Caco-2 (cell line): ENCODE measurements at regions not wholly inside any gene's neighbourhood (a gene's known extent, or its start where the extent isn't known, plus 50 kb on each side); places are given as distances from the start of the nearest gene placed in this dataset.

Experiments used
- BruUV-seq: library from RNA; stranded (reverse); fragments of 400-500 nt; replicated peaks from 2 replicates; lab custom pipeline; 2021; lab: Mats Ljungman, UMichigan
- CTCF ChIA-PET: fragments of 300-600 bp; sonication (Branson Sonifier 250); formaldehyde crosslinking; loops from one replicate; lab custom pipeline; 2022; ENCODE audit warnings: antibody characterized with exemption; lab: Charles Lee
- POLR2A ChIA-PET: fragments of 300-600 bp; sonication (Branson Sonifier 250); formaldehyde crosslinking; loops from one replicate; lab custom pipeline; 2022; ENCODE audit warnings: antibody characterized with exemption; lab: Charles Lee
- DNase-seq, 2 experiments: peaks; one replicate each; pipeline versions ENCODE4 v3.0.0 to v3.0.0-alpha.2; 2020 to 2022
- H3K27me3 ChIP-seq: replicated peaks from 2 replicates; pipeline ENCODE4 v1.6.0; 2011; ENCODE audit warnings: low read length; ENCODE audit not compliant: control insufficient read depth, insufficient read depth
- H3K36me3 ChIP-seq: 2 replicates; pipeline ENCODE4 v1.5.1; 2011; ENCODE audit warnings: low read length; ENCODE audit not compliant: control insufficient read depth, insufficient read depth
- H3K4me1 ChIP-seq: fragments of 250-450 bp; sonication (Bioruptor Pico); 2 replicates; pipeline ENCODE4 v1.5.1; 2020; ENCODE audit warnings: mild to moderate bottlenecking
- H3K4me3 ChIP-seq: 2 replicates; pipeline ENCODE4 v1.5.1; 2011; ENCODE audit warnings: low read depth, mild to moderate bottlenecking, control low read depth, low read length
- H3K9me3 ChIP-seq: fragments of 250-450 bp; sonication (Bioruptor Pico); 2 replicates; pipeline ENCODE4 v1.5.1; 2020; ENCODE audit warnings: mild to moderate bottlenecking, moderate library complexity
- H3K27ac Mint-ChIP-seq: one replicate; pipeline ENCODE4 v1.8.0; 2022; ENCODE audit warnings: mixed read lengths; ENCODE audit not compliant: unreplicated experiment
- H3K27me3 Mint-ChIP-seq: one replicate; pipeline ENCODE4 v1.8.0; 2022; ENCODE audit warnings: mixed read lengths; ENCODE audit not compliant: insufficient read depth, unreplicated experiment
- H3K36me3 Mint-ChIP-seq: one replicate; pipeline ENCODE4 v1.8.0; 2022; ENCODE audit warnings: mild to moderate bottlenecking, mixed read lengths; ENCODE audit not compliant: insufficient read depth, unreplicated experiment
- H3K4me1 Mint-ChIP-seq: one replicate; pipeline ENCODE4 v1.8.0; 2022; ENCODE audit warnings: low read depth, mixed read lengths; ENCODE audit not compliant: unreplicated experiment
- H3K4me3 Mint-ChIP-seq: one replicate; pipeline ENCODE4 v1.8.0; 2022; ENCODE audit warnings: mild to moderate bottlenecking, moderate library complexity, mixed read lengths; ENCODE audit not compliant: unreplicated experiment
- H3K9me3 Mint-ChIP-seq: one replicate; pipeline ENCODE4 v1.8.0; 2022; ENCODE audit warnings: mixed read lengths; ENCODE audit not compliant: unreplicated experiment
- intact Hi-C: fragments of 100-400 bp; cut with micrococcal nuclease; formaldehyde crosslinking; loops from one replicate; pipeline ENCODE4 v1.10.0; 2022; ENCODE audit not compliant: unreplicated experiment
- TF ChIP-seq, protein P1 (sequence below), 2 experiments: fragments of 200-600 bp in 1 of 2; IDR thresholded peaks; 1 replicate in 1 of 2; 2 replicates in 1 of 2; pipeline versions ENCODE4 v1.5.1 to v1.8.0; 2011 to 2022; ENCODE audit warnings: antibody characterized with exemption in 1 of 2, control low read depth in 1 of 2, inconsistent platforms in 1 of 2, low read depth in 1 of 2, low read length in 1 of 2, mild to moderate bottlenecking in 1 of 2, moderate library complexity in 1 of 2; ENCODE audit not compliant: insufficient read depth in 1 of 2, severe bottlenecking in 1 of 2, unreplicated experiment in 1 of 2

DNA sequence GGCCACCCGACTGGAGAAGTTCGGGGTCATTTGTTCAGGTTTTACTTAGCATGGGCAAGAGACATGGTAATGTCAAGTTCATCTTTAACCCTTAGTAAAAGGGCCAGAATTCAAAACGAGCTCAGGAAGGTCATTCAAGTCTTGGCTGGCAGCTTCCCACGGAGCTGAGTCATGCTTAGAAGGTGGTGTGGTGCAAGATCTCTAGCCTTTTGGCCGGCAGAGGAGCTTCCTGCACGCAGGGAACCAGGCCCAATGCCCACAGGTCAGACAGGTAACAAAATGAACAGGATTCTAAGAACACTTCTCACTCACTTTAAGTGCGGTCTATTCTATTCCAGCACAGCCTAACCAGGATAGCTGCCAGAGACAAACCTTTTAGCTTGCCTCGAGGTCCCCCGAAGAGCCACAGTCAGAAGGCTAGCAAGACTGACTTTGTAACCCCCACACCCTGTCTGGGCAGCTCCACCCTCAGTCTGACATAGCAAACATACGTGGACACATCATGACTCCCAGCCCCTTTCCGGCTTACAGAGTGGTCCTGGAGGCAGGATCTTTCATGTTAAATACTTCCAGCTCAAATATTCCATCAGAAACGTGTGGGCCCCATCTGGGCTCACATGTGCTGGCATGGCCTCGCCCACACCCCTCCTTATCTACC, 292.7 kb downstream of the BCL11A start:
- Mint-ChIP-seq H3K9me3 (no peaks in the 10 kb centered on the region), H3K4me3 (no peak overlapping the region), H3K27ac (no peak overlapping the region), H3K4me1 (no peaks in the 10 kb centered on the region), H3K36me3 (no peaks in the 10 kb centered on the region), H3K27me3 (peaks cover 3% of the 10 kb centered on the region)
- intact Hi-C loops = no loop called here
- Histone ChIP-seq H3K27me3 (no peaks in the 10 kb centered on the region), H3K4me3 (no peak overlapping the region), H3K9me3 (no peaks in the 10 kb centered on the region), H3K4me1 (no peaks in the 10 kb centered on the region), H3K36me3 (no peaks in the 10 kb centered on the region)
- DNase-seq = no peak
- no TSS peak for BruUV-seq
- CTCF ChIA-PET = interaction anchor here (0.5 kb wide), 1 partner anchor 197 kb away, joined by 4 read pairs; no protein-coding TSS in a partner anchor
- TF ChIP-seq, protein P1, sequence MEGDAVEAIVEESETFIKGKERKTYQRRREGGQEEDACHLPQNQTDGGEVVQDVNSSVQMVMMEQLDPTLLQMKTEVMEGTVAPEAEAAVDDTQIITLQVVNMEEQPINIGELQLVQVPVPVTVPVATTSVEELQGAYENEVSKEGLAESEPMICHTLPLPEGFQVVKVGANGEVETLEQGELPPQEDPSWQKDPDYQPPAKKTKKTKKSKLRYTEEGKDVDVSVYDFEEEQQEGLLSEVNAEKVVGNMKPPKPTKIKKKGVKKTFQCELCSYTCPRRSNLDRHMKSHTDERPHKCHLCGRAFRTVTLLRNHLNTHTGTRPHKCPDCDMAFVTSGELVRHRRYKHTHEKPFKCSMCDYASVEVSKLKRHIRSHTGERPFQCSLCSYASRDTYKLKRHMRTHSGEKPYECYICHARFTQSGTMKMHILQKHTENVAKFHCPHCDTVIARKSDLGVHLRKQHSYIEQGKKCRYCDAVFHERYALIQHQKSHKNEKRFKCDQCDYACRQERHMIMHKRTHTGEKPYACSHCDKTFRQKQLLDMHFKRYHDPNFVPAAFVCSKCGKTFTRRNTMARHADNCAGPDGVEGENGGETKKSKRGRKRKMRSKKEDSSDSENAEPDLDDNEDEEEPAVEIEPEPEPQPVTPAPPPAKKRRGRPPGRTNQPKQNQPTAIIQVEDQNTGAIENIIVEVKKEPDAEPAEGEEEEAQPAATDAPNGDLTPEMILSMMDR (IDR thresholded peaks at IDR 0.05; ENCODE audit: insufficient read depth in 1 of 2, low read depth in 1 of 2, low read length in 1 of 2, severe bottlenecking in 1 of 2, unreplicated experiment in 1 of 2) = no peak
- POLR2A ChIA-PET = no interaction called here

DNA sequence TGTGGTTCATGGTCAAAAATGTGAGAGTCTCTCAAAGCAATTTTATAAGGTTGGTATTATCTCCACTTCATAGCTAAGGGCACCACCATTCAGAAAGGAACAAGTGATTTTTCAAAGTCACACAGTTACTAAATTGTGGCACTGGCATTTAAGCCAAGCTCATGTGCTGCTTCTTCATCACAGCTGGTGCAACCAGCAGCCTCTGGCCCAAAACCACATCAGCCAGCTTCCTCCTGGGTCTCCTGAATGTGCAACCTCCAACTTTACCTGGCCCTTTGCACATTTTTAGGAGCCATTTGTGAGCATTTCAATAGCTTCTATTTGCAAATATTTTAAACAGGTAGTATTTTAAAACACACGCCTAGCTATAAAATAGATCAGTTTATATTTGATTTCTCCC, 293.7 kb downstream of the BCL11A start:
- CTCF ChIA-PET = no interaction called here
- POLR2A ChIA-PET = no interaction called here
- no peaks in the 10 kb centered on the region for H3K4me1 ChIP-seq
- BruUV-seq = no TSS peak
- no peak for DNase-seq
- H3K9me3 ChIP-seq = no peaks in the 10 kb centered on the region
- H3K36me3 Mint-ChIP-seq = no peaks in the 10 kb centered on the region
- H3K36me3 ChIP-seq = no peaks in the 10 kb centered on the region
- H3K4me1 Mint-ChIP-seq = no peaks in the 10 kb centered on the region
- no peak overlapping the region for H3K4me3 Mint-ChIP-seq
- no peak overlapping the region for H3K27ac Mint-ChIP-seq
- H3K9me3 Mint-ChIP-seq = no peaks in the 10 kb centered on the region
- H3K27me3 Mint-ChIP-seq = peaks cover 3% of the 10 kb centered on the region
- no peaks in the 10 kb centered on the region for H3K27me3 ChIP-seq
- TF ChIP-seq, protein P1 (IDR thresholded peaks at IDR 0.05; ENCODE audit: insufficient read depth in 1 of 2, low read depth in 1 of 2, low read length in 1 of 2, severe bottlenecking in 1 of 2, unreplicated experiment in 1 of 2) = no peak
- intact Hi-C loops = no loop called here
- no peak overlapping the region for H3K4me3 ChIP-seq

DNA sequence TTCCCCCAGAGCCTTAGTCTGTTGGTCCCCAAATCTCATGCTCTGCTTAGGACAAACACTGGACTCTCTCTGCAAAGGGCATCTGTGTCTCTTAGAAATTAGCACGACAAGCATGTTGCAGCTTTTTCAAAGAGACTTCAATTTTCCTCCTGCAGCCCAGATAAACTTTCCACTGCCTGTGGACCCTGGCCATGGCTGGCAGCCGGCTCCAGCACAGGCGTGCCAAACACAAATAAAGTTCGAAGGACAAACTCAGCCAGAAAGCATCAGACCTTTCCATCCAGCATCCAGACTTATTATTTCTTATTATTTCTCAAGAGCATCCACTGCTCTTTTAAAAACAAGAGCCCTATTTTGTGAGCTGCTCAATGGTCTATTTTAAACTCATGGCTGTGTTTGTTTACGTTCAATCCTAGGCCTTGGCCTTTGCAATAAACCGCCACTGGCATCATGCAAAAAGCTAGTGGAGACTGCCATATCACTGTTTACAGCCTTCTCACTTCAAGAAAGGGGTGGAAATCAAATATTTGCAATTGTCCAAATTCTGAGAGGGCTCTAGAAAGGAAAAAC, 300.8 kb downstream of the BCL11A start:
- BruUV-seq = no TSS peak
- H3K4me1 Mint-ChIP-seq = no peaks in the 10 kb centered on the region
- intact Hi-C loops = no loop called here

More for the DNA sequence above, 300.8 kb downstream of the BCL11A start:
- ChIA-PET CTCF (no interaction called here), POLR2A (no interaction called here)
- no peaks in the 10 kb centered on the region for H3K36me3 Mint-ChIP-seq
- no peaks in the 10 kb centered on the region for H3K4me1 ChIP-seq
- no peaks in the 10 kb centered on the region for H3K27me3 ChIP-seq
- no peaks in the 10 kb centered on the region for H3K9me3 ChIP-seq
- H3K36me3 ChIP-seq = no peaks in the 10 kb centered on the region
- H3K4me3 ChIP-seq = no peak overlapping the region
- H3K9me3 Mint-ChIP-seq = no peaks in the 10 kb centered on the region
- no peak overlapping the region for H3K27ac Mint-ChIP-seq
- no peak for DNase-seq
- TF ChIP-seq, protein P1 (IDR thresholded peaks at IDR 0.05; ENCODE audit: insufficient read depth in 1 of 2, low read depth in 1 of 2, low read length in 1 of 2, severe bottlenecking in 1 of 2, unreplicated experiment in 1 of 2) = no peak
- H3K27me3 Mint-ChIP-seq = peaks cover 3% of the 10 kb centered on the region
- H3K4me3 Mint-ChIP-seq = no peak overlapping the region
